BJ (cell line): ENCODE measurements at regions not wholly inside any gene's neighbourhood (a gene's known extent, or its start where the extent isn't known, plus 50 kb on each side); places are given as distances from the start of the nearest gene placed in this dataset.

ENCODE experiments used
- CTCF ChIA-PET: fragments of 350-600 bp; formaldehyde crosslinking; extraction: SDS; loops from one replicate; lab custom pipeline; 2021; ENCODE audit warnings: antibody characterized with exemption, inconsistent platforms; lab: Yijun Ruan, JAX
- POLR2A ChIA-PET: fragments of 300-600 bp; sonication (Branson Sonifier 250); formaldehyde crosslinking; extraction: SDS; loops from one replicate; lab custom pipeline; 2021; ENCODE audit warnings: antibody characterized with exemption; lab: Charles Lee
- DNase-seq: peaks from one replicate; pipeline ENCODE4 v3.0.0-alpha.2; 2011; ENCODE audit warnings: low read depth
- H3K27me3 ChIP-seq: 2 replicates; pipeline ENCODE4 v1.6.0; 2011; ENCODE audit warnings: low read length; ENCODE audit not compliant: control insufficient read depth, insufficient read depth
- H3K36me3 ChIP-seq: 2 replicates; pipeline ENCODE4 v1.5.1; 2011; ENCODE audit warnings: low read length; ENCODE audit not compliant: control insufficient read depth, insufficient read depth
- H3K4me3 ChIP-seq: 2 replicates; pipeline ENCODE4 v1.5.1; 2011; ENCODE audit warnings: low read depth, mild to moderate bottlenecking, control low read depth, low read length
- TF ChIP-seq, protein P1 (sequence below): IDR thresholded peaks from 2 replicates; pipeline ENCODE4 v1.5.1; 2011; ENCODE audit warnings: low read depth, mild to moderate bottlenecking, control low read depth, inconsistent platforms, low read length, moderate library complexity; ENCODE audit not compliant: insufficient read depth

GRCh38 chr10:47127188-47127785 is 172.7 kb upstream of the GDF10 start:
- Histone ChIP-seq H3K27me3 (0 out of 2 replicates have a peak, but pooled peaks cover 1% of the 10 kb centered on the region), H3K4me3 (no peak overlapping the region), H3K36me3 (no peaks in the 10 kb centered on the region)
- DNase-seq = no peak
- POLR2A ChIA-PET = no interaction called here
- CTCF ChIA-PET = interaction anchor here (0.9 to 1.6 kb wide), 2 partner anchors 25 to 80 kb away, joined by 3 read pairs; no protein-coding TSS in a partner anchor
- TF ChIP-seq, protein P1, sequence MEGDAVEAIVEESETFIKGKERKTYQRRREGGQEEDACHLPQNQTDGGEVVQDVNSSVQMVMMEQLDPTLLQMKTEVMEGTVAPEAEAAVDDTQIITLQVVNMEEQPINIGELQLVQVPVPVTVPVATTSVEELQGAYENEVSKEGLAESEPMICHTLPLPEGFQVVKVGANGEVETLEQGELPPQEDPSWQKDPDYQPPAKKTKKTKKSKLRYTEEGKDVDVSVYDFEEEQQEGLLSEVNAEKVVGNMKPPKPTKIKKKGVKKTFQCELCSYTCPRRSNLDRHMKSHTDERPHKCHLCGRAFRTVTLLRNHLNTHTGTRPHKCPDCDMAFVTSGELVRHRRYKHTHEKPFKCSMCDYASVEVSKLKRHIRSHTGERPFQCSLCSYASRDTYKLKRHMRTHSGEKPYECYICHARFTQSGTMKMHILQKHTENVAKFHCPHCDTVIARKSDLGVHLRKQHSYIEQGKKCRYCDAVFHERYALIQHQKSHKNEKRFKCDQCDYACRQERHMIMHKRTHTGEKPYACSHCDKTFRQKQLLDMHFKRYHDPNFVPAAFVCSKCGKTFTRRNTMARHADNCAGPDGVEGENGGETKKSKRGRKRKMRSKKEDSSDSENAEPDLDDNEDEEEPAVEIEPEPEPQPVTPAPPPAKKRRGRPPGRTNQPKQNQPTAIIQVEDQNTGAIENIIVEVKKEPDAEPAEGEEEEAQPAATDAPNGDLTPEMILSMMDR = no peak

DNA sequence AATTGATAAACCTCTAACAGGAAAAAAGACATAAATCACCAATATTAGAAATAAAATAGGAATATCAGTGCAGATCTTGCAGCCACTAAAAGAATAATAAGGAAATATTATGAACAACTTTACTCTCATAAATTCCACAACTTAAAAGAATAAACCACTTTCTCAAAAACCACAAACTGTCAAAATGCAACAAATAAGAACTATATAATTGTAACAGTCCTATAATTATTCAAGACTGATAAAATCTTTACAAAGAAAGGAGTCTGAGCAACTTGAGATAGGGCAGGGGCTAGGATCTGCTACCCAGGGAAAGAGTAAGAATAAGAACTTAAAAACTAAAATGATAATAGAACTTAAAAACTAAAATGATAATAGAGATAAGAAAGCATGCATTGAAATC is 169.5 kb upstream of the GDF10 start:
- Histone ChIP-seq H3K27me3 (no peaks in the 10 kb centered on the region), H3K4me3 (no peak overlapping the region), H3K36me3 (no peaks in the 10 kb centered on the region)
- TF ChIP-seq, protein P1 = no peak
- ChIA-PET CTCF (no interaction called here), POLR2A (no interaction called here)
- no peak for DNase-seq

DNA sequence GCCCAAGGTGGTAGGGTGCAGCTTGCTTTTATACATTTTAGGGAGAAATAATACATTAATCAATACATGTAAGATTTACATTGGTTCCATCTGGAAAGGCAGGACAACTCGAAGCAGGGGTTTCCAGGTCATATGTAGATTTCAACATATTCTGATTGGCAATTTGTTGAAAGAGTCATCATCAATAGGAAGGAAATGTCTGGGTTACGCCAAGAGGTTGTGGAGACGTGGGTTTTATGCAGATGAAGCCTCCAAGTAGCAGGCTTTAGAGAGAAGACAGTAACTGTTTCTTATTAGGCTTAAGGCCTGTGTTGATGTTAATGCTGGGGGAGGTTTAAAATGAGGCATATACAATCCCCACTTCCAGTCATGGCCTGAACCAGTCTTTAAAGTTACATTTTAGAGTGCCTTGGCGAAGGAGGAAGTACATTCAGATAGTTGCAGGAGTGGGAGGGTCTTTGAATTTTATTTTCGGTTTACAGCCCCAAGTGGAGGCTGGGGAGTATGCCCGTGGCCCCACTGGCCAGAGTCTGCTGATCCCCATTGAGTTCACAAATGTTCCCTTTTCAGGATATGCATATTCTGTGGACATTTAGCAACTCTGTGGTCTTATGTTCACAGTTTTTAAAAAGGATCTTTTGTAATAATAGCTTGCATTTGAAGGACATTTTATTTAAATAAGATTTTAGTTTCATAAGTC is 166.0 kb upstream of the GDF10 start:
- DNase-seq = no peak
- no peak overlapping the region for H3K4me3 ChIP-seq
- H3K36me3 ChIP-seq = no peaks in the 10 kb centered on the region
- TF ChIP-seq, protein P1 = no peak
- POLR2A ChIA-PET = no interaction called here
- CTCF ChIA-PET = no interaction called here
- H3K27me3 ChIP-seq = no peaks in the 10 kb centered on the region

DNA sequence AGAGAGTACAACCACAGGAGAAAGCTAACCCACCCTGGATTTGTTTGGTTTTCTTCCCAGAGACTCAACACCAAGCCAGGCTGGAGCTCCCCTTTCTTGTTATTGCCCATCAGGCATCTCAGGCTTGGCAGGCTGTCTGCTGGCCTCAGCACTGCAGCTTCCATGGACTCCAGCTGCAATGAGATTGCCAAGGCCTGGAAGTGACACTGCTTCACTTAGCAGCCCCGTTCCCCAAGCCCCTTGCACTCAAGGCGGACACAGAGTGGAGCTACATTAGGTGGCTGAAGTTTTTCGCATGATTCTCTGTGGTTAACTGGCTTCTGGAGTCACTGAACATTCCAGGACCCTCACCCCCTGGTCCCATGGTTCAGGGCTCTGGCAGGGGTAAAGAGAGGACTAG is 163.1 kb upstream of the GDF10 start:
- TF ChIP-seq, protein P1 = no peak
- DNase-seq = no peak
- POLR2A ChIA-PET = no interaction called here

GRCh38 chr10:47137311-47137851 is 162.6 kb upstream of the GDF10 start:
- CTCF ChIA-PET = interaction anchor here (1.2 kb wide), 2 partner anchors 40 to 90 kb away, joined by 4 read pairs; no protein-coding TSS in a partner anchor
- Histone ChIP-seq H3K27me3 (no peaks in the 10 kb centered on the region), H3K36me3 (no peaks in the 10 kb centered on the region), H3K4me3 (no peak overlapping the region)
- POLR2A ChIA-PET = interaction anchor here (0.5 kb wide), 1 partner anchor 231 kb away, joined by 3 read pairs; no protein-coding TSS in a partner anchor
- TF ChIP-seq, protein P1 = no peak
- peak; percentile 79 for DNase-seq

More for the DNA sequence above, 163.1 kb upstream of the GDF10 start:
- CTCF ChIA-PET = interaction anchor here (1.0 to 1.2 kb wide), 3 partner anchors 16 to 89 kb away, joined by 3 to 4 read pairs (median 4); no protein-coding TSS in a partner anchor
- H3K36me3 ChIP-seq = no peaks in the 10 kb centered on the region
- H3K4me3 ChIP-seq = no peak overlapping the region
- no peaks in the 10 kb centered on the region for H3K27me3 ChIP-seq
